ENCODE measurements at regions not wholly inside any gene's neighbourhood (a gene's known extent, or its start where the extent isn't known, plus 50 kb on each side); places are given as distances from the start of the nearest gene placed in this dataset.
"Not testable (repeated sequence)": the region's sequence is repeated elsewhere in the genome, so short reads cannot be mapped to it uniquely, and the experiment has no call there.

DNA sequence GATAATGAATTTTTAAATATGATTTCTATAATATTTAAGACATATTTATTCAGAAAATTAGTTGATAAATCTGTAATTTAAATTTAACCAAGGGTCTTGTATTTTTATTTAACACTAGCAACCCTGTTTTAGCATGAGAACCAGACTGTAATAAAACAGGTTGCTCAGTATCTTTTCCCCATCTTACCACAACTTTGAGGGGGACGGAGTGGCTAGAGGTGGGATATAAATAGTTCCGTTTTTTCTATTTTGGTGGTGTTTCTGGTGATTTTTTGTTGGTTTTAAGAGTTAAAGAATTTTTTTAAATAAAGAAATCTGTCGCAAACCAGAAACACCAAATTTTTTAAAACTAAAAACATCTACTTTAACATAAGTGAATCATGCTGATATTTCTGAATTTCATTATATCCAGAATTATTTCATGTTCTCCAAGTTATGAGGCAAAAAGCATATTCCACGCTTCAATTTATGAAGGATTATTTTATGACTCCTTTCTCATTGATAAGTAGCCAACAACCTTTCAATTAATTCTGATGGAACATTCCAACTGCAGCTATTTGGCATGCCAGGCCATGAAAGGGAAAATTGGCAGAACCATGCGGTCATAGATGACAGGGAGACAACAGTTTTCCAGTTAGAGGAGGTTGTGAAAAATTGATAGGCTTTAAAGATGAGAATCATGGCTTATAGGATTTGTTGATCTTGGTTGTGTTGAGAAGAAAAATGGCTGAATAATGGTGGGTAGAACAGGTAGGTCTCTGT lies 151.9 kb upstream of the CARMIL1 start:
- Mint-ChIP-seq H3K4me1 (peaks cover 70% of the 10 kb centered on the region), H3K9me3 (ENCODE audit: low read depth) (peaks cover 5% of the 10 kb centered on the region), H3K27me3 (no peaks in the 10 kb centered on the region), H3K4me3 (no peak overlapping the region), H3K36me3 (peaks cover 79% of the 10 kb centered on the region), H3K27ac (peak overlapping the region; percentile 39)
- DNase-seq (no peak), ATAC-seq (no peak)
- CTCF ChIA-PET = interaction anchor here (1.2 to 1.3 kb wide), 2 partner anchors 8 to 11 kb away, joined by 3 to 7 read pairs; no protein-coding TSS in a partner anchor

DNA sequence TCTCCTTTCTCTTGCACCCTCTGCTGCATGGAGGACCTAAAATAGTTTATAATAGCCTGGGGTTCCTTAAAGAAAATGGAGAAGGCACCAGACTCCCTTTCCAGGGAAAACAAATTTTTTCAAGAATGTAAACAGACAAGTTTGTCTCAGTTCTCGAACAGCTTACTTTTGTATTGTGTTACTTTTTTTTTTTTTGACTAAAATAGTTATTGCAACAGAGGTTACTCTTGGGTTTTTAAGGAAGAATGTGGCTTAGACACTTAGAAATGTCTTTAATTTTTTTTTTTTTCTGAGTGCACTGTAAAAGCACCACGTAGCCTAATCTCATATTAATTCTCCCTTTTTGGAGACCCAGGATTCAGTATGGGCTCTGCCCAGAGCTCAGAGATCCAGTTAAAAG lies 148.7 kb upstream of the CARMIL1 start:
- Mint-ChIP-seq H3K27ac (no peak overlapping the region), H3K27me3 (no peaks in the 10 kb centered on the region), H3K4me1 (peaks cover 66% of the 10 kb centered on the region), H3K4me3 (no peak overlapping the region), H3K36me3 (peaks cover 83% of the 10 kb centered on the region), H3K9me3 (ENCODE audit: low read depth) (peaks cover 13% of the 10 kb centered on the region)
- CTCF ChIA-PET = no interaction called here
- DNase-seq (no peak), ATAC-seq (no peak)

DNA sequence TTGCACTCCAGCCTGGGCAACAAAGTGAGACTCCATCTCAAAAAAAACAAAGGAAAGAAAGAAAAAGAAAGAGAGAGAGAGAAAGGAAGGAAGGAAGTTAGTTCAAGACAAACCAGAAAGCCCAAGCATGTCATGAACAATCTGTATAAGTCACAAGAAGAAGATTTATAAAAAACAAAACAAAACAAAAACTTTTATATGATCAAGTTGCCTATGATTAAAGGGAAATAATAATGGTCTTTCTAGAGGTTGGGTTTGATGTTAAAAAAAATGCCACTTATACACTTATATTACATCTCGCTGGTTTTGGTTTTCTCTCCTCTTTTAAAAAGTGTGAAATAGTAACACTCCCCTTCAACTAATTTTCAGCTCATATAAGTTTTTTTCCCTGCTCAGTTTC lies 146.2 kb upstream of the CARMIL1 start:
- peak overlapping the region; percentile 52 for H3K27ac Mint-ChIP-seq
- ATAC-seq (no peak), DNase-seq (no peak)
- peak overlapping the region; percentile 44 for H3K4me3 Mint-ChIP-seq
- H3K4me1 Mint-ChIP-seq = peaks cover 63% of the 10 kb centered on the region
- peaks cover 92% of the 10 kb centered on the region for H3K36me3 Mint-ChIP-seq
- peaks cover 13% of the 10 kb centered on the region for H3K9me3 Mint-ChIP-seq (ENCODE audit: low read depth)
- H3K27me3 Mint-ChIP-seq = no peaks in the 10 kb centered on the region
- CTCF ChIA-PET = interaction anchor here (1.4 kb wide), 1 partner anchor 11 kb away, joined by 4 read pairs; no protein-coding TSS in a partner anchor

DNA sequence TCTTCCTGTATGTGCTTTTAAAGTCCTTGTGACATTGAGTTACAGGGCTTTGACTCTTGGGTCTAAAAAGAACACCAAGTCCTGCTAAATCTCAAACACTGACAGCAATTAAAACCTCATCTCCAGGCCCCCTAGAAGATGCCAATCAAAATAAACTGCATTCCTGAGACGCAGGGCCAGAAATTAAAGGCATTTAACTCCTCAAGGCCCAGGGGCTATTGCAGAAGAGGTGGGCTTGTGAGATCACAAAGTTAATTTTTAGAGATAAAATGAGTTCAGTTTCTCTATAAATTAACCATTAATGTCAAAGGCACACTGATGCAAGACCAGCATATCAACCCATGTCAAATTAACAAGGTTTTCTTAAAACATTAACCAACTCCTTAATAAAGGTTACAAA lies 145.6 kb upstream of the CARMIL1 start:
- peaks cover 13% of the 10 kb centered on the region for H3K9me3 Mint-ChIP-seq (ENCODE audit: low read depth)
- H3K4me1 Mint-ChIP-seq = peaks cover 61% of the 10 kb centered on the region
- CTCF ChIA-PET = no interaction called here
- ATAC-seq = no peak
- no peaks in the 10 kb centered on the region for H3K27me3 Mint-ChIP-seq
- DNase-seq = no peak
- no peak overlapping the region for H3K27ac Mint-ChIP-seq
- peak overlapping the region; percentile 7 for H3K4me3 Mint-ChIP-seq
- H3K36me3 Mint-ChIP-seq = peaks cover 89% of the 10 kb centered on the region

DNA sequence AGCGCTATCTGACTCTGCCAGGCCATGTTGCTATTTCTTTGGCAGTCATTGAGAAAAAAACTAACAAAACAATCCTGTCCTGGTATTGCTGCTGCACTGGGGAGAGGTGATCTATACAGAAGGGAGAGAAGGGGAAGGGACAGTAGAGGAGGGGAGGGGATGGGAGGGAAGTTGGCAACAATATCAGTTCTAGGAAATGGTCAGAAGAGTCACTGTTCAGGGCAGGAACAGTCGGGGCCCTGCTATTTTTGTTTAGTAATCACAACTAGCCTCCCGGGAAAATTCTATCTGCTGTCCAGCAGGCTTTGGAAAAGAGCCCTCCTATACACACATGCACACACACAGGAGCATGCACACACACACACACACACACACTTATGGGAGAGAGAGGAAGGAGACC lies 142.3 kb upstream of the CARMIL1 start:
- H3K27ac Mint-ChIP-seq = peak overlapping the region; percentile 99
- peaks cover 47% of the 10 kb centered on the region for H3K4me1 Mint-ChIP-seq
- ATAC-seq = peak; percentile 10
- H3K9me3 Mint-ChIP-seq (ENCODE audit: low read depth) = peaks cover 12% of the 10 kb centered on the region
- CTCF ChIA-PET = no interaction called here
- peak overlapping the region; percentile 89 for H3K4me3 Mint-ChIP-seq
- H3K36me3 Mint-ChIP-seq = peaks cover 64% of the 10 kb centered on the region
- peak; percentile 50 for DNase-seq
- no peaks in the 10 kb centered on the region for H3K27me3 Mint-ChIP-seq

DNA sequence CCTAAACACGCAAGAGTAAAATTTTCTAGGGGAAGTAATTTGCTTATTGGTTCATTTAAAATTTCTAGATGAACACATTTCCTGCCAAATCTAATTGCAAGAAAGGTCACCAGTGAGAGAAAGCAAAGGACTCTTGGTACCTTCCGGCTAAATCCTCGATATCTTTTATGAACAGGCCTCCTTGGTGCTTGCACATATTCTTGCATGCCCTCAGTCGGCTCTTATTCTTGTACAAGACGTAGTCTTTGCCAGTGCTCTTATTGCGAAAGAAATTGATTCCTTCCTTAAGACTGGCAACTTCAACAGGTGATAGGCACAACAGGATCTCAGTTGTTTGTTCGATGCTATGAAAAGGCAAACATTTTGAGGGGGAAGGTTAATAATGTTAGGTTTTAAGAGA lies 141.7 kb upstream of the CARMIL1 start:
- CTCF ChIA-PET = interaction anchor here (1.3 to 2.6 kb wide), 5 partner anchors 9 to 120 kb away, joined by 3 to 11 read pairs (median 6); no protein-coding TSS in a partner anchor
- Mint-ChIP-seq H3K27ac (peak overlapping the region; percentile 99), H3K4me1 (peaks cover 46% of the 10 kb centered on the region), H3K36me3 (peaks cover 62% of the 10 kb centered on the region), H3K27me3 (no peaks in the 10 kb centered on the region), H3K9me3 (ENCODE audit: low read depth) (peaks cover 10% of the 10 kb centered on the region), H3K4me3 (peak overlapping the region; percentile 89)
- peak; percentile 45 for DNase-seq
- ATAC-seq = peak; percentile 10

DNA sequence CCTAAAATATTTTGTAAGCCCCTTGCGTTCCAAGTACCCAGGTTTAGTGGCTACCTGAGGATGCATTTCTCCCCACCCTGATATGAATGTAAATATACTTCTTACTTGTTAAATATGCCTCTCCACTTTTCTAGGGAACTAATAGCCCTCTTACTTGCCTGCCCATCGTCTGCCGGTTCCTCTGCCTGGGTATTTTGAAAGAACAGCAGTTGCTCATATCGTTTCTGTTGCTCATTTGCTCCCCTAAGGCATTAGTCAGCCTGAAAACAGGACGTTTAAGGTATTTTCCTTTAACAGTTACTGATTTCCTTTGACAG lies 141.3 kb upstream of the CARMIL1 start:
- DNase-seq (no peak), ATAC-seq (no peak)
- peak overlapping the region; percentile 89 for H3K4me3 Mint-ChIP-seq
- peaks cover 46% of the 10 kb centered on the region for H3K4me1 Mint-ChIP-seq
- H3K27ac Mint-ChIP-seq = peak overlapping the region; percentile 99
- H3K36me3 Mint-ChIP-seq = peaks cover 61% of the 10 kb centered on the region
- H3K27me3 Mint-ChIP-seq = no peaks in the 10 kb centered on the region
- peaks cover 8% of the 10 kb centered on the region for H3K9me3 Mint-ChIP-seq (ENCODE audit: low read depth)
- CTCF ChIA-PET = interaction anchor here (1.3 to 2.6 kb wide), 6 partner anchors 10 to 120 kb away, joined by 3 to 11 read pairs (median 6); no protein-coding TSS in a partner anchor

DNA sequence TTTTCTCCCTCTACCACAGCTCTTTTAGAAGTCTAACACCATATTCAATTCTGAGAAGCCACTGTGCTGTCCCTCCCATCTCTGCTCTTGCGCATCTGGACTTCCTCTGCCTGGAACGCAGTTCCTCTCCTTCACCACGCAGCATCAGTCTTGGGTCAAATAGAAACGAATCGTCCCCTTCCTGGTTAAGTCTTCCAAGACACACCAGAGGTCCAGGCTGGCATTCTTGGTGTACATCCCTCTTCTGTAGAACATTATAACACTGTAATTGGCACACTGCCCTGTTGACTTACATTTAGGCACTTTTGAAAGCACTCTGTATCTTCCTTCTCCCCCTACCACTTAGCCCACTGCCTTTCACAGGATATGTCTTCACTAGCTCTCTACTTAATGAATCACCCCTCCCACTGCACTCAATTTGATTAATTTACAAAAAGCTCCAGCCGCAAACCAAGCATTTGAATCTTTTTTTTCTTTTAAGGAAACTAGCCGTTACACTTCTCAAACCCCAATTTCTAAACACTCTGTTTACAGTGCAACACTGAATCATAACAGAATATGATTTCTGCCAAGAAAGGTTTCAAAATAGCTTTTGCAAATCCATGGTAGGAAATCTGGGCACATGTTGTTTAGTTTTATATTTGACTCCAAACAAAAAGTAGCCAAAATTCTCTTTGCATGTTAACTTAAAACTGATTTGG lies 140.8 kb upstream of the CARMIL1 start:
- ATAC-seq (peak; percentile 95), DNase-seq (peak; percentile 88)
- Mint-ChIP-seq H3K36me3 (peaks cover 58% of the 10 kb centered on the region), H3K27ac (peak overlapping the region; percentile 99), H3K9me3 (ENCODE audit: low read depth) (peaks cover 3% of the 10 kb centered on the region), H3K27me3 (no peaks in the 10 kb centered on the region), H3K4me1 (peaks cover 44% of the 10 kb centered on the region), H3K4me3 (peak overlapping the region; percentile 89)
- CTCF ChIA-PET = interaction anchor here (1.1 to 2.6 kb wide), 8 partner anchors 10 to 120 kb away, joined by 3 to 11 read pairs (median 5); no protein-coding TSS in a partner anchor

DNA sequence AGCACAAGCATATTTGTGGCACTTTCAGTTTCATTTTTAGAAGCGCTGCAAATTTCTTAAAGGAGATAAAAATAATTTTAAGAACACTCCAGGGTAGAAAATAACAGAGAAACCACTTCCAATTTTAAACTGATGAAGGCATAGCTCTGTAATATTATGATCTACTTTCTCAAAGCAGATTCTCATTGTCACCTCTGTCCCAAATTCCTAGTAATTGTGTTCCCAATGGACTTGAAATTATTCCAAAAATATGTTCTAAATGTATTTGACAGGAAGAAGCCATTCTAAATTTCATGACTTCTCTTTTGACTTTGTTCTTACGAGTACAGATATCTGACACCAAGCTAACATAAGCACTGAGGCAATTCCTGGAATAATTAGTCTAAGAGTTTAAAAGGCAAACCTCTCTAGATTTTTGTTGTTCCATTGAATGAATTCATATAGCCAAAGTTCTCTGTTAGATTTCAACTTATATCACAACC lies 140.2 kb upstream of the CARMIL1 start:
- ATAC-seq = no peak
- Mint-ChIP-seq H3K4me1 (peaks cover 44% of the 10 kb centered on the region), H3K27ac (peak overlapping the region; percentile 99), H3K27me3 (no peaks in the 10 kb centered on the region), H3K9me3 (ENCODE audit: low read depth) (peaks cover 3% of the 10 kb centered on the region), H3K36me3 (peaks cover 55% of the 10 kb centered on the region), H3K4me3 (peak overlapping the region; percentile 89)
- DNase-seq = no peak
- CTCF ChIA-PET = interaction anchor here (1.1 to 2.6 kb wide), 7 partner anchors 11 to 121 kb away, joined by 3 to 11 read pairs (median 6); no protein-coding TSS in a partner anchor

DNA sequence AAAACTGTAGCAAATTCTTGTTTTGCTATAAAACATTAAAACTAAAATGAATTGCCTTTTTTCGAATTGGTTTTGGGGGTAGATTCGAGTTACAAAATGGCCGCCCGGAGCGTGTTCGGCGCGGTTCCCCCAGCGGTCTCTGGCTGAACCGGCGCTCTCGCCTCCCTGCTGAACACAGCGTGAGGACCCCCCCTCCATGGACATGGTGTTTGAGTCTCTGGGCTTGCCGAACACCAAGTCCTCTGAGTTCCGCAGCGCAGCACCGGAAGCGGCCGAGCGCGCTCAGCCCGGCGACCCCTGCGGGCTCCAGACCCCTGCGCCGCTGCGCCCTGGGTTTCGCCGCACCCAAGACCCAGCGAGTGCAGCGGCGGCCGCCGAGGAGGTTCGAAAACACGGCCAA lies 139.6 kb upstream of the CARMIL1 start:
- H3K4me3 Mint-ChIP-seq; ATAC-seq; DNase-seq; H3K9me3 Mint-ChIP-seq (ENCODE audit: low read depth); H3K27me3 Mint-ChIP-seq: not testable (repeated sequence)
- H3K36me3 Mint-ChIP-seq = peaks cover 48% of the 10 kb centered on the region
- CTCF ChIA-PET = interaction anchor here (1.1 to 2.6 kb wide), 4 partner anchors 16 to 83 kb away, joined by 3 to 11 read pairs (median 6); no protein-coding TSS in a partner anchor
- H3K4me1 Mint-ChIP-seq = peaks cover 41% of the 10 kb centered on the region
- H3K27ac Mint-ChIP-seq = peak overlapping the region; percentile 99

DNA sequence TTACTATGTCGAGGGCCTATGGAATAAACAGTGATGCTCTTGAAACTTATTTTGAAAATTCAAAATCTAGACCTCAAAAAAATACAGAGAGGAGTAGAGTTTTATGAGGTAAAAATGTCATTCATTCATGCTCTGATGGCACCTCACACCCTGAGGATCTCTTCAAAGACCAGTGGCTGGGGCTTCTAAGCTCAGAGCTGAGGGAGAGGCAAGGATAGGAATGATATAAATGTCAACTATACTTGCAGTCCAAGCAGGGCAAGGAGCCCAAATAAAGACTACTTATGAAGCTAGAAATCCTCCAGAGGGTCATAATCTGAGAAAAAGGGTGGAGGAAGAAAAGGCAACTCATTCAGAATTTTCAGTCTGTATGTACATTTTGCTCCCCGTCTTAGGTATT lies 136.7 kb upstream of the CARMIL1 start:
- no peak for DNase-seq
- Mint-ChIP-seq H3K27ac (peak overlapping the region; percentile 58), H3K36me3 (peaks cover 33% of the 10 kb centered on the region), H3K9me3 (ENCODE audit: low read depth) (peaks cover 5% of the 10 kb centered on the region), H3K4me3 (no peak overlapping the region), H3K4me1 (peaks cover 45% of the 10 kb centered on the region), H3K27me3 (no peaks in the 10 kb centered on the region)
- CTCF ChIA-PET = interaction anchor here (1.5 kb wide), 1 partner anchor 81 kb away, joined by 4 read pairs; no protein-coding TSS in a partner anchor
- ATAC-seq = no peak

DNA sequence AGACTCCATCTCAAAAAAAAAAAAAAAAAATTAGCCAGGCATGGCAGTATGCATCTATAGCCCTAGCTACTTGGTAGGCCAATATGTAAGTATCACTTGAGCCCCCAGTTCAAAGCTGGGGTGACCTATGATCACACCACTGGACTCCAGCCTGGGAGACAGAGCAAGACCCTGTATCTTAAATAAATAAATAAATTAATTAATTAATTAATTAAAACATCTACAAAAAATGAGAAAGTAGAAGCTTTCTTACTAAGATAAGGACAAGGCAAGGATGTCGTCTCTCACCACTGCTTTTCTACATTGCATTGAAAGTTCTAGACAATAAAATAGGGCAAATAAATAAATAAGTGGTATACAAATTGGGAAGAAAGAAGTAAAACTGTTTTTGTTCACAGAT lies 134.3 kb upstream of the CARMIL1 start:
- DNase-seq (no peak), ATAC-seq (no peak)
- Mint-ChIP-seq H3K9me3 (ENCODE audit: low read depth) (peaks cover 17% of the 10 kb centered on the region), H3K4me1 (peaks cover 34% of the 10 kb centered on the region), H3K4me3 (no peak overlapping the region), H3K27ac (no peak overlapping the region), H3K36me3 (peaks cover 45% of the 10 kb centered on the region), H3K27me3 (no peaks in the 10 kb centered on the region)
- CTCF ChIA-PET = interaction anchor here (1.8 kb wide), 1 partner anchor 11 kb away, joined by 6 read pairs; no protein-coding TSS in a partner anchor

DNA sequence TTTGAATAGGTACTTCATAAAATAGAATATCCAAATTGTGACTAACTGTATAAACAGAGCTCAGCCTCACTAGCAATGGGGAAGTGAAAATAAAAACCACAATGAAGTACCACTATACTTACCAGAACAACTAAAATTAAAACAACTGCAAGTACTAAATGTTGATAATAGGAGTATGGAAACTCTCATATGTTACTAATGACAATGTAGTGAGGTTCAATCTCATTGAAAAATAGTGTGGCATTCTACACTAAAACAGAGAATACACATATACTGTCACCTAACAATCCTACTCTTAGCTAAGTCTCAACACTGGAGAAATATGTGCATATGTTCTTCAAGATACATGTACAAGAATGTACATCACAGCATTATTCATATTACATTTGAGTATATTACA lies 132.0 kb upstream of the CARMIL1 start:
- CTCF ChIA-PET = no interaction called here
- ATAC-seq (peak; percentile 33), DNase-seq (no peak)
- H3K27me3 Mint-ChIP-seq = no peaks in the 10 kb centered on the region
- H3K36me3 Mint-ChIP-seq = peaks cover 45% of the 10 kb centered on the region
- H3K4me1 Mint-ChIP-seq = peaks cover 27% of the 10 kb centered on the region
- peaks cover 14% of the 10 kb centered on the region for H3K9me3 Mint-ChIP-seq (ENCODE audit: low read depth)
- H3K4me3 Mint-ChIP-seq = no peak overlapping the region
- H3K27ac Mint-ChIP-seq = no peak overlapping the region

Measured in activated CD8-positive, alpha-beta memory T cell treated with anti-CD3 and anti-CD28 coated beads, Interleukin-2, amount 10 ng/mL, durations not matched to agents 7 days and 5 days (primary cell).